ENCODE measurements at regions not wholly inside any gene's neighbourhood (a gene's known extent, or its start where the extent isn't known, plus 50 kb on each side); places are given as distances from the start of the nearest gene placed in this dataset.

- ChIA-PET CTCF (no interaction called here), POLR2A (no interaction called here)
- no peak for TF ChIP-seq CTCF (IDR thresholded peaks at IDR 0.05)
- Histone ChIP-seq H3K9me3 (ENCODE audit: control insufficient read depth in 1 of 2, insufficient read depth in 1 of 2, low read length in 2 of 2) (peaks cover 0 to 5% of the 10 kb centered on the region in 2 experiments), H3K4me3 (ENCODE audit: low read length) (no peak overlapping the region), H3K27ac (ENCODE audit: low read depth in 1 of 2, low read length in 2 of 2) (no peak overlapping the region), H3K36me3 (ENCODE audit: insufficient read depth, low read length) (no peaks in the 10 kb centered on the region), H3K27me3 (ENCODE audit: control insufficient read depth in 1 of 2, insufficient read depth in 2 of 2, low read length in 2 of 2) (no peaks in the 10 kb centered on the region), H3K4me1 (ENCODE audit: insufficient read depth, low read length) (no peaks in the 10 kb centered on the region)
- intact Hi-C loops (cut with DNase I, micrococcal nuclease) = no loop called here
- Mint-ChIP-seq H3K27ac (no peak overlapping the region), H3K9me3 (peaks cover 5% of the 10 kb centered on the region), H3K4me1 (ENCODE audit: low read depth) (no peaks in the 10 kb centered on the region), H3K36me3 (ENCODE audit: low read depth) (no peaks in the 10 kb centered on the region), H3K4me3 (no peak overlapping the region), H3K27me3 (no peaks in the 10 kb centered on the region)
- no peak for ATAC-seq (ENCODE audit: poor library complexity)
- DNase-seq = no peak
Observed at GRCh38 chr14:86990396-86990795, 1002.6 kb downstream of the GALC start.

GRCh38 chr14:86989285-86989684, 1003.7 kb downstream of the GALC start:
- TF ChIP-seq CTCF (IDR thresholded peaks at IDR 0.05) = no peak
- no peaks in the 10 kb centered on the region for H3K27me3 Mint-ChIP-seq
- H3K36me3 ChIP-seq (ENCODE audit: insufficient read depth, low read length) = no peaks in the 10 kb centered on the region
- H3K27me3 ChIP-seq (ENCODE audit: control insufficient read depth in 1 of 2, insufficient read depth in 2 of 2, low read length in 2 of 2) = no peaks in the 10 kb centered on the region
- no peak overlapping the region for H3K4me3 ChIP-seq (ENCODE audit: low read length)
- no peaks in the 10 kb centered on the region for H3K4me1 ChIP-seq (ENCODE audit: insufficient read depth, low read length)
- intact Hi-C loops (cut with DNase I, micrococcal nuclease) = no loop called here
- DNase-seq = no peak
- no peak for ATAC-seq (ENCODE audit: poor library complexity)
- H3K9me3 ChIP-seq (ENCODE audit: control insufficient read depth in 1 of 2, insufficient read depth in 1 of 2, low read length in 2 of 2) = peaks cover 0 to 7% of the 10 kb centered on the region in 2 experiments
- H3K27ac ChIP-seq (ENCODE audit: low read depth in 1 of 2, low read length in 2 of 2) = no peak overlapping the region
- H3K4me3 Mint-ChIP-seq = no peak overlapping the region
- H3K27ac Mint-ChIP-seq = no peak overlapping the region
- POLR2A ChIA-PET = no interaction called here
- no peaks in the 10 kb centered on the region for H3K4me1 Mint-ChIP-seq (ENCODE audit: low read depth)
- CTCF ChIA-PET = no interaction called here
- H3K36me3 Mint-ChIP-seq (ENCODE audit: low read depth) = no peaks in the 10 kb centered on the region
- peaks cover 2% of the 10 kb centered on the region for H3K9me3 Mint-ChIP-seq

GRCh38 chr14:86987966-86988365, 1005.0 kb downstream of the GALC start:
- Mint-ChIP-seq H3K9me3 (peaks cover 2% of the 10 kb centered on the region), H3K4me1 (ENCODE audit: low read depth) (no peaks in the 10 kb centered on the region), H3K27ac (no peak overlapping the region), H3K36me3 (ENCODE audit: low read depth) (no peaks in the 10 kb centered on the region), H3K27me3 (no peaks in the 10 kb centered on the region), H3K4me3 (no peak overlapping the region)
- Histone ChIP-seq H3K4me3 (ENCODE audit: low read length) (no peak overlapping the region), H3K36me3 (ENCODE audit: insufficient read depth, low read length) (no peaks in the 10 kb centered on the region), H3K27me3 (ENCODE audit: control insufficient read depth in 1 of 2, insufficient read depth in 2 of 2, low read length in 2 of 2) (no peaks in the 10 kb centered on the region), H3K9me3 (ENCODE audit: control insufficient read depth in 1 of 2, insufficient read depth in 1 of 2, low read length in 2 of 2) (peaks cover 0 to 8% of the 10 kb centered on the region in 2 experiments), H3K4me1 (ENCODE audit: insufficient read depth, low read length) (no peaks in the 10 kb centered on the region), H3K27ac (ENCODE audit: low read depth in 1 of 2, low read length in 2 of 2) (no peak overlapping the region)
- DNase-seq = no peak
- intact Hi-C loops (cut with DNase I, micrococcal nuclease) = no loop called here
- ATAC-seq (ENCODE audit: poor library complexity) = no peak
- ChIA-PET CTCF (no interaction called here), POLR2A (no interaction called here)
- no peak for TF ChIP-seq CTCF (IDR thresholded peaks at IDR 0.05)
